ENCODE measurements at regions not wholly inside any gene's neighbourhood (a gene's known extent, or its start where the extent isn't known, plus 50 kb on each side); places are given as distances from the start of the nearest gene placed in this dataset.
"Not testable (repeated sequence)": the region's sequence is repeated elsewhere in the genome, so short reads cannot be mapped to it uniquely, and the experiment has no call there.

DNA sequence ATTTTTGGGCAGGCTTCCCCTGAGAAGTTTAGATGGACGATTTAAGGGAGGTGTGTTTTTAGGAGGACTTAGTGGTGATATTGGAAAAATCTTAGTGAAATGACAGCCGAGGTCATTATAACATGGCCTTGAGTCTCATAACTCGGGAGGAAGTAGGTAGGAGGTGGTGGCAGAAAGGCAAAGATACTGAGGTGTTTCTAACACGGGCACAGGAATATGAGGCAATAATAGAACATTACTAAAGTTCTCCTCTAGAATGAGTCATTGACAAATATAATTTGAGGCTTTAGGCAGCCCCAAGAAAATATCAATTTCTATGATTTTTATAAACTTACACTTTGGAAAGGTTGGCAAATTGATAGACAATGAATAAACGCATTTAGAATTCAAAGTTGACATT lies 146.1 kb upstream of the ZEB2 start:
- DNase-seq (no peak), ATAC-seq (no peak)
- H3K4me3 Mint-ChIP-seq: no peak overlapping the region
- H3K27ac Mint-ChIP-seq: no peak overlapping the region
- peaks cover 17% of the 10 kb centered on the region for H3K27me3 Mint-ChIP-seq
- no peaks in the 10 kb centered on the region for H3K9me3 Mint-ChIP-seq
- H3K4me1 Mint-ChIP-seq: no peaks in the 10 kb centered on the region

GRCh38 chr2:144663207-144663606 lies 143.3 kb upstream of the ZEB2 start:
- Mint-ChIP-seq H3K9me3 (no peaks in the 10 kb centered on the region), H3K27me3 (peaks cover 29% of the 10 kb centered on the region), H3K4me3 (no peak overlapping the region), H3K27ac (no peak overlapping the region), H3K4me1 (no peaks in the 10 kb centered on the region)
- DNase-seq: no peak
- ATAC-seq: no peak

GRCh38 chr2:144660518-144661316 lies 140.8 kb upstream of the ZEB2 start:
- no peak for DNase-seq
- Mint-ChIP-seq H3K27me3 (peaks cover 24% of the 10 kb centered on the region), H3K27ac (no peak overlapping the region), H3K9me3 (no peaks in the 10 kb centered on the region), H3K4me3 (no peak overlapping the region), H3K4me1 (no peaks in the 10 kb centered on the region)
- ATAC-seq: peak; percentile 39

- ATAC-seq: peak; percentile 70
- Mint-ChIP-seq H3K4me3 (no peak overlapping the region), H3K27ac (no peak overlapping the region), H3K9me3 (no peaks in the 10 kb centered on the region), H3K27me3 (peaks cover 24% of the 10 kb centered on the region), H3K4me1 (no peaks in the 10 kb centered on the region)
- DNase-seq: no peak
Measured at GRCh38 chr2:144659731-144660275, 139.9 kb upstream of the ZEB2 start.

DNA sequence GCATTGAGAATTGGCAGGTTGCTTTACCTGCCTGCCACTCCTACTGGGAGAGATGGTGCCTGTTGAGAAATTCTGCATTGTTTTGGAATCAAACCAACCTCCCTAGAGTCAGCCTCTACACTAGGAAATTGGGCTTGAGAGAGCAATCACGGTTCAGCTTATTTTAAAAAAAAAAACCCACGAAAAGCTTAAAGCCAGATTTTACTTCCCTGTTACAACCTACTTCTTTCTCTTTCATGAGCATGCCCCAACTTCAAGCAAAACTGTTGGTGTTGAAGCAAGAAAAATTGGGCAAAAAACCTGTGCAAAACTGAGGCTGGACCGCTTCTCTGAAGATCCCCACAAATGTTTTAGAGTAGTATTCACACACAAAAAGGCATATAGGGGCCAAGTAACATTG lies 134.6 kb upstream of the ZEB2 start:
- no peak for ATAC-seq
- DNase-seq: no peak
- Mint-ChIP-seq H3K9me3 (no peaks in the 10 kb centered on the region), H3K4me1 (no peaks in the 10 kb centered on the region), H3K27ac (no peak overlapping the region), H3K4me3 (no peak overlapping the region), H3K27me3 (no peaks in the 10 kb centered on the region)

GRCh38 chr2:144650907-144651306 lies 131.0 kb upstream of the ZEB2 start:
- DNase-seq (no peak), ATAC-seq (no peak)
- no peak overlapping the region for H3K4me3 Mint-ChIP-seq
- H3K27me3 Mint-ChIP-seq: no peaks in the 10 kb centered on the region
- H3K4me1 Mint-ChIP-seq: no peaks in the 10 kb centered on the region
- H3K27ac Mint-ChIP-seq: no peak overlapping the region
- no peaks in the 10 kb centered on the region for H3K9me3 Mint-ChIP-seq

DNA sequence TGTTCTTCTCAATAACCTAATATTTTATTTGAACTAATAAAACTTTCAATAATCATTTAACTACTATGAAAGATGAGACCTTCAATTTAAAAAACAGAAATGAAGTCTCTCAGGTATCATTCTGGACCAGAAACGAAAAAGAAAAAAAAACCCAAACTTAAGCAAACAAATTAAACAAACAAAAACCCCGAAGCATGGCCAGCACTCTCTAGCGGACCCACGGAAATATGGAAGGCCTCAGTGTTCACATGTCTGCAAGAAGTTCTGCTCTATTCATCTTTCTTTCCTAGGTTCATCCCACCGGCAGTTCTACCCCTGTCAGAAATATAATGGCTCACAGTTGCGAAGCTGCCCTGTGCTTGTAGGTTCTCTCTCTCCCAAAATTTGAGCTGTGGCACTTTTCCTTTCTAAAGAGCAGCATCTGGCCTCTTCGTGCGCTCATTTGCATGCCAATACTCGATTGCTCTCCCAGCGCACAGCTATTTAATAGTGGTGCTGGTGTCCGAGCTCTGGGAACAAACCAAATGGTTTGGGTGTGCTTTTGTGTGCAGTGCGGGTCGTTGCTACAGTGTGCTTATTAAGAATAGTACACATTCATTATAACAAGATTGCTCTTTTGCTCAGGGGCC lies 129.0 kb upstream of the ZEB2 start:
- no peaks in the 10 kb centered on the region for H3K27me3 Mint-ChIP-seq
- no peak overlapping the region for H3K27ac Mint-ChIP-seq
- no peak for DNase-seq
- H3K4me1 Mint-ChIP-seq: no peaks in the 10 kb centered on the region
- no peak overlapping the region for H3K4me3 Mint-ChIP-seq
- H3K9me3 Mint-ChIP-seq: no peaks in the 10 kb centered on the region
- ATAC-seq: no peak

GRCh38 chr2:144645083-144645778 lies 125.3 kb upstream of the ZEB2 start:
- H3K27me3 Mint-ChIP-seq: no peaks in the 10 kb centered on the region
- ATAC-seq: peak; percentile 94
- H3K27ac Mint-ChIP-seq: peak overlapping the region in 1 of 2 donors; percentile 21

DNA sequence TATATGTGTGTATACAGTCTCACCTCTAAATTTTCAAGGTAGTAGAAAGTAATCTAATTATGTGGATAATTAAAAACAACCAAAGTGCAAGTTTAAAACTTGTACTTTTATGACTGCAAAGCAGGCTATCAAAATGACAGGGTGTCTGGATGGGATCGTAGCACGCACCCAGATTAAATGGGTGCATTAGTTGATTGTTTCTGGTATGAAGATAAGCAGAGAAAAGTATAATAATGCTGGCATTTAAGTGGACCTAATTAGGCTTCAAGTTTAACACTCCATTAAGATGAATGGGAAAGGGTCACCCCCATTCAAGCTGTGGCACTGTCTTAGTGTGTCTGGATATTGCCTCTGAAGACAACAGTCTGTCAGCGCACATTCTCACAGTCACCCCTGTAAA lies 124.6 kb upstream of the ZEB2 start:
- no peaks in the 10 kb centered on the region for H3K9me3 Mint-ChIP-seq
- no peaks in the 10 kb centered on the region for H3K27me3 Mint-ChIP-seq
- H3K4me3 Mint-ChIP-seq: no peak overlapping the region
- H3K27ac Mint-ChIP-seq: no peak overlapping the region
- ATAC-seq (no peak), DNase-seq (no peak)
- H3K4me1 Mint-ChIP-seq: no peaks in the 10 kb centered on the region

More at GRCh38 chr2:144645083-144645778, 125.3 kb upstream of the ZEB2 start:
- H3K4me3 Mint-ChIP-seq: no peak overlapping the region
- no peaks in the 10 kb centered on the region for H3K9me3 Mint-ChIP-seq
- no peaks in the 10 kb centered on the region for H3K4me1 Mint-ChIP-seq
- peak in 1 of 2 donors; percentile 31 for DNase-seq

DNA sequence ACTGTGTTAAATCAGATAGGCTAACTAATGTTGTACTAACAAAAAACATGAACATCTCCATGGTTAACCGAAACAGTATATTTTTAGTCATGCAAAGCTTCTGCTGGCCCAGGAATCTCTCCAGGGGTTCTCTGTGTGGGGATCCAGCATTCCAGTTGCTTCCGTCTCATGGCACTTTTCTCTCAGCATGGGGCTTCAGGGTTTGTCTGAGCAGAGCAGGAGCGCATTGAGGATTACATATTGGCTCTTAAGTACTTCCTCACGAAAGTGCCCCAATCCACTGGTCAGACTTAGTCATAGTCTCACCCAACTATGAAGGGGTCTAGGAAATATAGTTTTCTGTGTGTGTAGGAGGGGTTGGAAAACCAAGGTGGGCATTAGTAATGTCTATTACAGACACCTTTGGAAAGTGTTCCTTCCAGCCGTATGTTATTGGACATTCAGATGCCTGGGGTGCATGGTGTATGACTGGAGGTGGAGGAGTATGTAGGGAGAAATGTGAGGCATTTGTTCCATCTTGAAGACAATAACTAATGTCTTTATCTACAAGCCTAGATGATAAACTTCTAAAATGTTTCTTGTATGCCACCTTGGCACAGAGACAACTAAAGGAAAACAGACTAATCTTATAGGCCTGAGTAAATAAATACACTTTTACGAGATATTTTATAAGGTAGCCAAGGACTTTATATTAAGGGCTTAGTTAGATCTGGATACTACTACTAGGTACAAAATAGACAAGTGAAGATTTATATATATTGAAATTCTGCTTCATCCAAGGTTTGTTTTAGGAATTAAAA lies 123.8 kb upstream of the ZEB2 start:
- Mint-ChIP-seq H3K27ac (no peak overlapping the region), H3K4me1 (no peaks in the 10 kb centered on the region), H3K4me3 (no peak overlapping the region), H3K9me3 (no peaks in the 10 kb centered on the region), H3K27me3 (no peaks in the 10 kb centered on the region)
- DNase-seq (no peak), ATAC-seq (no peak)

GRCh38 chr2:144642856-144643255 lies 122.9 kb upstream of the ZEB2 start:
- Mint-ChIP-seq H3K4me1 (no peaks in the 10 kb centered on the region), H3K27ac (peak overlapping the region in 1 of 2 donors; percentile 9), H3K9me3 (no peaks in the 10 kb centered on the region), H3K4me3 (no peak overlapping the region), H3K27me3 (no peaks in the 10 kb centered on the region)
- no peak for ATAC-seq
- no peak for DNase-seq

- Mint-ChIP-seq H3K27ac (peak overlapping the region in 1 of 2 donors; percentile 22), H3K9me3 (peaks cover 0 to 5% of the 10 kb centered on the region in 2 donors), H3K4me1 (peaks cover 4% of the 10 kb centered on the region), H3K4me3 (no peak overlapping the region), H3K27me3 (no peaks in the 10 kb centered on the region)
- ATAC-seq (no peak), DNase-seq (no peak)
Measured at GRCh38 chr2:144642131-144642530, 122.2 kb upstream of the ZEB2 start.

- not testable (repeated sequence) for ATAC-seq, H3K4me1 Mint-ChIP-seq, H3K27ac Mint-ChIP-seq, DNase-seq, H3K4me3 Mint-ChIP-seq
- Mint-ChIP-seq H3K27me3 (peaks cover 13% of the 10 kb centered on the region), H3K9me3 (peaks cover 8 to 22% of the 10 kb centered on the region in 2 donors)
Measured at GRCh38 chr2:144638250-144638649, 118.3 kb upstream of the ZEB2 start.

GRCh38 chr2:144636860-144637259 lies 116.9 kb upstream of the ZEB2 start:
- not testable (repeated sequence) for H3K27ac Mint-ChIP-seq, DNase-seq, ATAC-seq, H3K4me3 Mint-ChIP-seq, H3K4me1 Mint-ChIP-seq
- peaks cover 13% of the 10 kb centered on the region for H3K27me3 Mint-ChIP-seq
- H3K9me3 Mint-ChIP-seq: peaks cover 8 to 22% of the 10 kb centered on the region in 2 donors

DNA sequence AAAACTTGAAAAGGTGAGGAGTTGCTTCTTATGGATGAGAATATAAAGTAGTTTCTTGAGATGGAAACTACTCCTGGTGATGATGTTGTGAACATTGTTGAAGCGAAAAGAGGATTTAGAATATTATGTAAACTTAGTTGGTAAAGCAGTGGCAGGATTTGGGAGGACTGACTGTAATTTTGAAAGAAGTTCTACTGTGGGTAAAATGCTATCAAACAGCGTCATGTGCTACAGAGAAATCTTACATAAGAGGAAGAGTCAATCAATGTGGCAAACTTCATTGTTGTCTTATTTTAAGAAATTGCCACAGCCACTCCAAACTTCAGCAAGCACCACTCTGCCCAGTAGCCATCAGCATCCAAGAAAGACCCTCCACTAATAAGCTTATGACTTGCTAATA lies 112.9 kb upstream of the ZEB2 start:
- Mint-ChIP-seq H3K27me3 (peaks cover 16% of the 10 kb centered on the region), H3K9me3 (peaks cover 8 to 22% of the 10 kb centered on the region in 2 donors), H3K27ac (no peak overlapping the region), H3K4me3 (no peak overlapping the region), H3K4me1 (peaks cover 8% of the 10 kb centered on the region)
- no peak for DNase-seq
- no peak for ATAC-seq
